HEK293 (cell line): ENCODE measurements at regions not wholly inside any gene's neighbourhood (a gene's known extent, or its start where the extent isn't known, plus 50 kb on each side); places are given as distances from the start of the nearest gene placed in this dataset.

ENCODE experiments used
- CTCF ChIP-seq: fragments of 450-650 bp; formaldehyde crosslinking; IDR thresholded peaks from 2 replicates; pipeline ENCODE4 v1.5.1; 2016; ENCODE audit warnings: missing biosample characterization, missing genetic modification characterization
- REST ChIP-seq: fragments of 450-650 bp; formaldehyde crosslinking; IDR thresholded peaks from 2 replicates; pipeline ENCODE4 v1.5.1; 2016; ENCODE audit warnings: missing biosample characterization, missing genetic modification characterization
- YY1 ChIP-seq: fragments of 450-650 bp; formaldehyde crosslinking; IDR thresholded peaks from 2 replicates; pipeline ENCODE4 v1.5.1; 2018; ENCODE audit warnings: missing biosample characterization, missing genetic modification characterization
- ZNF140 ChIP-seq: fragments of 450-650 bp; formaldehyde crosslinking; IDR thresholded peaks from 2 replicates; pipeline ENCODE4 v1.5.1; 2016; ENCODE audit warnings: missing biosample characterization, missing genetic modification characterization
- ZNF311 ChIP-seq: fragments of 450-650 bp; formaldehyde crosslinking; IDR thresholded peaks from 2 replicates; pipeline ENCODE4 v1.5.1; 2017; ENCODE audit warnings: missing biosample characterization, missing genetic modification characterization, borderline replicate concordance

DNA sequence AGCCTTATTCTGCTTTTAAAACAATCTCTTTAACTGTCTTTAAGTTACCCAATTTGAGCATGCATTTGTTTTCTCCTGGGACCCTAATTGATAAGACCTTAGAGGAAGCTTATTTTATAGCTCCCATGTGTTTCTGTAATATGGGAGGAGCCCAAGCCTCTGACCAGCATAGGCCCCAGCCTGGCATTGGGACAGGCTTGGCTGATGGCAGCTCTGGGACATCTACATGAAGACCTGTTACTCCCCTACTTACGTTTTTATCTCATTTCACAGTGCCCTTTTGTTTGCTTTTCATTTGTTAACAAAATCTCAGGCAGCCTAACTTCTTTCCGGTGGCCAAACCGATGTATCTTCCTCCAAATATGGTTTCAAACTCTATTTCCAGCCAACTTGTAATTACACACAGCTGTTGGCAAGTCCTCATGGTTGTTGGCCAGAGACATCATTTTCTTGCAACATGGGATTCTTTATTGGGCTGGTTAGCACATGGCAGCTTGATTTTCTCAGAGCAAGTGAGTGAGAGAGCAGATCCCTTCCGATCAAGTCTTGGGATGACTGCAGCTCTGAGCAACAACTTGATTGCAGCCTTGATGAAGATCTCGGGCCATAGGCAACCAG lies 1117.5 kb downstream of the AACS start:
- TF ChIP-seq ZNF140 = no peak
- no peak for TF ChIP-seq REST (tag by site-specific recombination)
- no peak for TF ChIP-seq CTCF
- no peak for TF ChIP-seq YY1 (tag by site-specific recombination)
- TF ChIP-seq ZNF311 = no peak
